HG03521 (cell line): ENCODE measurements at regions not wholly inside any gene's neighbourhood (a gene's known extent, or its start where the extent isn't known, plus 50 kb on each side); places are given as distances from the start of the nearest gene placed in this dataset.

Experiments used
- ATAC-seq: cut with Tn5 transposase; IDR thresholded peaks from one replicate; pipeline ENCODE4 v1.9.1; 2021; ENCODE audit warnings: mild to moderate bottlenecking, moderate library complexity; ENCODE audit not compliant: unreplicated experiment

- ATAC-seq: no peak
Observed at GRCh38 chr18:78571063-78571785, 408.4 kb upstream of the SALL3 start.

- no peak for ATAC-seq
Observed at GRCh38 chr18:78571831-78572347, 407.7 kb upstream of the SALL3 start.

GRCh38 chr18:78573773-78574172 is 405.8 kb upstream of the SALL3 start:
- ATAC-seq: no peak

- ATAC-seq: no peak
Observed at GRCh38 chr18:78576967-78577366, 402.7 kb upstream of the SALL3 start.

- ATAC-seq: no peak
Observed at GRCh38 chr18:78579449-78579848, 400.2 kb upstream of the SALL3 start.

- no peak for ATAC-seq
Observed at GRCh38 chr18:78579854-78580577, 399.6 kb upstream of the SALL3 start.

- ATAC-seq: no peak
Observed at GRCh38 chr18:78580835-78581339, 398.7 kb upstream of the SALL3 start.

GRCh38 chr18:78582181-78582709 is 397.4 kb upstream of the SALL3 start:
- ATAC-seq: no peak

- ATAC-seq: no peak
Observed at GRCh38 chr18:78582898-78583738, 396.5 kb upstream of the SALL3 start.

GRCh38 chr18:78583739-78584458 is 395.7 kb upstream of the SALL3 start:
- no peak for ATAC-seq

GRCh38 chr18:78584459-78585022 is 395.1 kb upstream of the SALL3 start:
- no peak for ATAC-seq

- ATAC-seq: no peak
Observed at GRCh38 chr18:78586586-78586985, 393.0 kb upstream of the SALL3 start.

- ATAC-seq: no peak
Observed at GRCh38 chr18:78587096-78587495, 392.5 kb upstream of the SALL3 start.

GRCh38 chr18:78587626-78588600 is 391.7 kb upstream of the SALL3 start:
- ATAC-seq: no peak

GRCh38 chr18:78589916-78590437 is 389.6 kb upstream of the SALL3 start:
- no peak for ATAC-seq

GRCh38 chr18:78595453-78595852 is 384.2 kb upstream of the SALL3 start:
- ATAC-seq: no peak

- no peak for ATAC-seq
Observed at GRCh38 chr18:78595924-78596573, 383.6 kb upstream of the SALL3 start.

GRCh38 chr18:78596794-78597345 is 382.7 kb upstream of the SALL3 start:
- no peak for ATAC-seq
